Glutamatergic neuron (in vitro differentiated cells): ENCODE measurements at regions not wholly inside any gene's neighbourhood (a gene's known extent, or its start where the extent isn't known, plus 50 kb on each side); places are given as distances from the start of the nearest gene placed in this dataset.
"Not testable (repeated sequence)": the region's sequence is repeated elsewhere in the genome, so short reads cannot be mapped to it uniquely, and the experiment has no call there.

Experiments
- DNase-seq: peaks from one replicate; pipeline ENCODE4 v3.0.0; 2022
- H3K27ac Mint-ChIP-seq: one replicate; pipeline ENCODE4 v1.8.0; 2020; ENCODE audit warnings: mild to moderate bottlenecking, mixed read lengths, inconsistent platforms; ENCODE audit not compliant: unreplicated experiment
- H3K27me3 Mint-ChIP-seq: one replicate; pipeline ENCODE4 v1.8.0; 2020; ENCODE audit warnings: mild to moderate bottlenecking, moderate library complexity, mixed read lengths, inconsistent platforms; ENCODE audit not compliant: unreplicated experiment
- H3K36me3 Mint-ChIP-seq: one replicate; pipeline ENCODE4 v1.8.0; 2020; ENCODE audit warnings: mild to moderate bottlenecking, mixed read lengths, inconsistent platforms; ENCODE audit not compliant: unreplicated experiment
- H3K4me1 Mint-ChIP-seq: one replicate; pipeline ENCODE4 v1.8.0; 2020; ENCODE audit warnings: mild to moderate bottlenecking, low read depth, mixed read lengths, inconsistent platforms; ENCODE audit not compliant: unreplicated experiment
- H3K4me3 Mint-ChIP-seq: one replicate; pipeline ENCODE4 v1.8.0; 2020; ENCODE audit warnings: mild to moderate bottlenecking, mixed read lengths, inconsistent platforms; ENCODE audit not compliant: unreplicated experiment
- H3K9me3 Mint-ChIP-seq: one replicate; pipeline ENCODE4 v1.8.0; 2020; ENCODE audit warnings: mild to moderate bottlenecking, moderate library complexity, mixed read lengths, inconsistent platforms; ENCODE audit not compliant: unreplicated experiment
- CTCF ChIP-seq: fragments of 200-600 bp; sonication (generic); IDR thresholded peaks from one replicate; pipeline ENCODE4 v1.5.0; 2021; ENCODE audit not compliant: partially characterized antibody, unreplicated experiment

- no peak for TF ChIP-seq CTCF
- H3K27ac Mint-ChIP-seq = no peak overlapping the region
- H3K4me3 Mint-ChIP-seq = no peak overlapping the region
- H3K27me3 Mint-ChIP-seq = peaks cover 3% of the 10 kb centered on the region
- H3K4me1 Mint-ChIP-seq = no peaks in the 10 kb centered on the region
- peaks cover 2% of the 10 kb centered on the region for H3K9me3 Mint-ChIP-seq
- DNase-seq = no peak
- no peaks in the 10 kb centered on the region for H3K36me3 Mint-ChIP-seq
Measured at GRCh38 chr19:28066988-28067387, 1146.0 kb downstream of the UQCRFS1 start.

- TF ChIP-seq CTCF = no peak
- Mint-ChIP-seq H3K4me3 (no peak overlapping the region), H3K4me1 (no peaks in the 10 kb centered on the region), H3K27me3 (peaks cover 3% of the 10 kb centered on the region), H3K27ac (no peak overlapping the region), H3K9me3 (peaks cover 2% of the 10 kb centered on the region), H3K36me3 (no peaks in the 10 kb centered on the region)
- DNase-seq = no peak
Measured at GRCh38 chr19:28066161-28066560, 1146.8 kb downstream of the UQCRFS1 start.

GRCh38 chr19:28065026-28065425, 1147.9 kb downstream of the UQCRFS1 start:
- no peak for TF ChIP-seq CTCF
- H3K27me3 Mint-ChIP-seq = peaks cover 3% of the 10 kb centered on the region
- no peak overlapping the region for H3K27ac Mint-ChIP-seq
- no peak for DNase-seq
- no peak overlapping the region for H3K4me3 Mint-ChIP-seq
- H3K36me3 Mint-ChIP-seq = no peaks in the 10 kb centered on the region
- H3K4me1 Mint-ChIP-seq = no peaks in the 10 kb centered on the region
- H3K9me3 Mint-ChIP-seq = peaks cover 2% of the 10 kb centered on the region

- no peak for DNase-seq
- Mint-ChIP-seq H3K4me3 (no peak overlapping the region), H3K36me3 (no peaks in the 10 kb centered on the region), H3K9me3 (peaks cover 2% of the 10 kb centered on the region), H3K27ac (no peak overlapping the region), H3K27me3 (peaks cover 3% of the 10 kb centered on the region), H3K4me1 (no peaks in the 10 kb centered on the region)
- TF ChIP-seq CTCF = no peak
Measured at GRCh38 chr19:28063702-28064101, 1149.2 kb downstream of the UQCRFS1 start.

GRCh38 chr19:28061111-28061510, 1151.8 kb downstream of the UQCRFS1 start:
- H3K9me3 Mint-ChIP-seq = peaks cover 2% of the 10 kb centered on the region
- H3K4me3 Mint-ChIP-seq = no peak overlapping the region
- H3K4me1 Mint-ChIP-seq = no peaks in the 10 kb centered on the region
- no peak for DNase-seq
- H3K27ac Mint-ChIP-seq = no peak overlapping the region
- no peaks in the 10 kb centered on the region for H3K27me3 Mint-ChIP-seq
- no peak for TF ChIP-seq CTCF
- no peaks in the 10 kb centered on the region for H3K36me3 Mint-ChIP-seq

- H3K4me3 Mint-ChIP-seq, H3K4me1 Mint-ChIP-seq, H3K36me3 Mint-ChIP-seq, H3K27me3 Mint-ChIP-seq, H3K27ac Mint-ChIP-seq, DNase-seq, H3K9me3 Mint-ChIP-seq: not testable (repeated sequence)
Measured at GRCh38 chr19:28057026-28057425, 1155.9 kb downstream of the UQCRFS1 start.
